OCI-LY1 (cell line): ENCODE measurements at regions not wholly inside any gene's neighbourhood (a gene's known extent, or its start where the extent isn't known, plus 50 kb on each side); places are given as distances from the start of the nearest gene placed in this dataset.

Experiments
- H2AFZ ChIP-seq: fragments of 200-600 bp; sonication (generic), shearing (Covaris generic); 2 replicates; pipeline ENCODE4 v1.6.0; 2014; ENCODE audit warnings: antibody characterized with exemption, mild to moderate bottlenecking, low read length
- H3F3A ChIP-seq: fragments of 200-600 bp; sonication (generic), shearing (Covaris generic); 2 replicates; pipeline ENCODE4 v1.6.0; 2014; ENCODE audit warnings: mild to moderate bottlenecking, antibody characterized with exemption, low read length, moderate library complexity; ENCODE audit not compliant: insufficient read depth
- H3K27ac ChIP-seq: fragments of 200-600 bp; sonication (generic); 2 replicates; pipeline ENCODE4 v1.5.1; 2014; ENCODE audit warnings: low read length, mixed run types, mild to moderate bottlenecking, low read depth; ENCODE audit not compliant: poor library complexity, severe bottlenecking
- H3K27me3 ChIP-seq: fragments of 200-600 bp; sonication (generic); 2 replicates; pipeline ENCODE4 v1.6.0; 2014; ENCODE audit warnings: antibody characterized with exemption, mild to moderate bottlenecking, low read length, moderate library complexity; ENCODE audit not compliant: insufficient read depth
- H3K36me3 ChIP-seq: fragments of 200-600 bp; sonication (generic); 2 replicates; pipeline ENCODE4 v1.6.1; 2014; ENCODE audit warnings: mild to moderate bottlenecking, antibody characterized with exemption, low read length, moderate library complexity, mixed read lengths; ENCODE audit not compliant: insufficient read depth
- H3K4me1 ChIP-seq: fragments of 200-600 bp; sonication (generic); 2 replicates; pipeline ENCODE4 v1.5.1; 2014; ENCODE audit warnings: mild to moderate bottlenecking, low read length, moderate library complexity; ENCODE audit not compliant: insufficient read depth, severe bottlenecking
- H3K4me2 ChIP-seq: fragments of 200-600 bp; sonication (generic), shearing (Covaris generic); 2 replicates; pipeline ENCODE4 v1.6.1; 2014; ENCODE audit warnings: low read length
- H3K4me3 ChIP-seq: fragments of 200-600 bp; sonication (generic); 2 replicates; pipeline ENCODE4 v1.5.1; 2014; ENCODE audit warnings: low read length, low read depth, mild to moderate bottlenecking, mixed read lengths; ENCODE audit not compliant: poor library complexity, severe bottlenecking
- H3K79me2 ChIP-seq: fragments of 200-600 bp; shearing (Covaris generic); 2 replicates; pipeline ENCODE4 v1.6.1; 2016; ENCODE audit warnings: mixed run types, low read length, mixed read lengths; ENCODE audit not compliant: insufficient read depth
- H3K9ac ChIP-seq: fragments of 200-600 bp; sonication (generic), shearing (Covaris generic); 2 replicates; pipeline ENCODE4 v1.6.1; 2014; ENCODE audit warnings: mild to moderate bottlenecking, low read length, mixed read lengths
- H3K9me2 ChIP-seq: fragments of 200-600 bp; sonication (generic), shearing (Covaris generic); 2 replicates; pipeline ENCODE4 v1.6.1; 2014; ENCODE audit warnings: low read depth, mild to moderate bottlenecking, low read length, mixed read lengths
- H3K9me3 ChIP-seq: fragments of 200-600 bp; shearing (Covaris generic); 2 replicates; pipeline ENCODE4 v1.6.1; 2014; ENCODE audit warnings: low read length, mixed read lengths
- H4K20me1 ChIP-seq: fragments of 200-600 bp; sonication (generic), shearing (Covaris generic); 2 replicates; pipeline ENCODE4 v1.6.0; 2016; ENCODE audit warnings: mild to moderate bottlenecking, low read length; ENCODE audit not compliant: insufficient read depth
- CTCF ChIP-seq: fragments of 200-600 bp; sonication (generic), shearing (Covaris generic); IDR thresholded peaks from 2 replicates; pipeline ENCODE4 v1.5.1; 2017; ENCODE audit warnings: mild to moderate bottlenecking, antibody characterized with exemption, low read length, moderate library complexity, mixed read lengths
- EZH2 ChIP-seq: fragments of 200-600 bp; sonication (generic), shearing (Covaris generic); IDR thresholded peaks from 2 replicates; pipeline ENCODE4 v1.8.0; 2017; ENCODE audit warnings: borderline replicate concordance, mixed run types, mild to moderate bottlenecking, antibody characterized with exemption, low read length, moderate library complexity, mixed read lengths

GRCh38 chr20:40945754-40946450, 82.7 kb upstream of the TOP1 start:
- Histone ChIP-seq H3K36me3 (no peaks in the 10 kb centered on the region), H3F3A (peaks cover 10% of the 10 kb centered on the region), H3K27ac (peak overlapping the region; percentile 65), H3K4me2 (peak overlapping the region; percentile 6; the same call in 1 of the 2 replicates), H3K4me1 (peaks cover 50% of the 10 kb centered on the region), H3K4me3 (no peak overlapping the region), H4K20me1 (no peaks in the 10 kb centered on the region), H3K27me3 (no peaks in the 10 kb centered on the region; the same call in 1 of the 2 replicates), H3K9me3 (no peaks in the 10 kb centered on the region), H3K79me2 (no peaks in the 10 kb centered on the region), H3K9ac (no peak overlapping the region; the same call in 1 of the 2 replicates), H3K9me2 (no peaks in the 10 kb centered on the region), H2AFZ (no peak overlapping the region)
- TF ChIP-seq CTCF (peak; percentile 96), EZH2 (no peak)

GRCh38 chr20:40946451-40946850, 82.2 kb upstream of the TOP1 start:
- Histone ChIP-seq H3K4me1 (peaks cover 45% of the 10 kb centered on the region), H2AFZ (no peak overlapping the region)

GRCh38 chr20:40948465-40949267, 80.0 kb upstream of the TOP1 start:
- no peaks in the 10 kb centered on the region for H3K36me3 ChIP-seq
- no peaks in the 10 kb centered on the region for H4K20me1 ChIP-seq
- H2AFZ ChIP-seq, result no peak overlapping the region
- H3K27ac ChIP-seq, result no peak overlapping the region
- H3F3A ChIP-seq, result no peaks in the 10 kb centered on the region
- no peak overlapping the region for H3K9ac ChIP-seq
- H3K4me3 ChIP-seq, result no peak overlapping the region
- no peaks in the 10 kb centered on the region for H3K9me2 ChIP-seq
- H3K79me2 ChIP-seq, result no peaks in the 10 kb centered on the region
- no peaks in the 10 kb centered on the region; the same call in 1 of the 2 replicates for H3K27me3 ChIP-seq
- H3K9me3 ChIP-seq, result no peaks in the 10 kb centered on the region
- H3K4me1 ChIP-seq, result peaks cover 23% of the 10 kb centered on the region
- H3K4me2 ChIP-seq, result no peak overlapping the region
- no peak for TF ChIP-seq CTCF
- no peak for TF ChIP-seq EZH2

More at GRCh38 chr20:40946451-40946850, 82.2 kb upstream of the TOP1 start:
- Histone ChIP-seq H3K9me2 (no peaks in the 10 kb centered on the region), H3K27me3 (no peaks in the 10 kb centered on the region; the same call in 1 of the 2 replicates), H3K79me2 (no peaks in the 10 kb centered on the region), H3F3A (peaks cover 5% of the 10 kb centered on the region), H4K20me1 (no peaks in the 10 kb centered on the region), H3K36me3 (no peaks in the 10 kb centered on the region), H3K27ac (no peak overlapping the region), H3K9ac (no peak overlapping the region), H3K9me3 (no peaks in the 10 kb centered on the region), H3K4me2 (no peak overlapping the region), H3K4me3 (no peak overlapping the region)
- TF ChIP-seq EZH2 (no peak), CTCF (no peak)
